Muscle of arm (tissue), 1 donor: ENCODE measurements at regions not wholly inside any gene's neighbourhood (a gene's known extent, or its start where the extent isn't known, plus 50 kb on each side); places are given as distances from the start of the nearest gene placed in this dataset.
"Not testable (repeated sequence)": the region's sequence is repeated elsewhere in the genome, so short reads cannot be mapped to it uniquely, and the experiment has no call there.

Experiments used
- DNase-seq: peaks from one replicate; pipeline ENCODE4 v3.0.0-alpha.2; 2013

- no peak for DNase-seq
Measured at GRCh38 chr5:99315413-99316183, 386.8 kb upstream of the CHD1 start.

DNA sequence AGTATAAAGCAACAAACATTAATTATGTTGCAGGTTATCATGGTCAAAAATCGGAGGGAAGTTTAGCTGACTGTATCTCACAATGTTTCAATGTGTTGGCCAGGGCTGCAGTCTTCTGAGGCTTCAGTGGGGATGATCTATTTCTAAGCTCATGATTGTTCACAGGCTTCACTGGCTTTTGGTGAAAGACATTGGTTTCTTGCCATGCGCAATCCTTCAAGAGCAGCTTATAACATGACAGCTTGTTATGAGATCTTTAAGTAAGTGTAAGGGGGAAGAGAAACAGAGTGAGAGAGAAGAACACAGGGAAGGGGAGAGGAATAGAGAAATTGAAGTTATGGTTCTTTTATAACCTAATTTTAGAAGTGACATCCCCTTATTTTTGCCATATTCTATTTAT is 385.9 kb upstream of the CHD1 start:
- DNase-seq = no peak

- DNase-seq = no peak
Measured at GRCh38 chr5:99308131-99308530, 379.3 kb upstream of the CHD1 start.

DNA sequence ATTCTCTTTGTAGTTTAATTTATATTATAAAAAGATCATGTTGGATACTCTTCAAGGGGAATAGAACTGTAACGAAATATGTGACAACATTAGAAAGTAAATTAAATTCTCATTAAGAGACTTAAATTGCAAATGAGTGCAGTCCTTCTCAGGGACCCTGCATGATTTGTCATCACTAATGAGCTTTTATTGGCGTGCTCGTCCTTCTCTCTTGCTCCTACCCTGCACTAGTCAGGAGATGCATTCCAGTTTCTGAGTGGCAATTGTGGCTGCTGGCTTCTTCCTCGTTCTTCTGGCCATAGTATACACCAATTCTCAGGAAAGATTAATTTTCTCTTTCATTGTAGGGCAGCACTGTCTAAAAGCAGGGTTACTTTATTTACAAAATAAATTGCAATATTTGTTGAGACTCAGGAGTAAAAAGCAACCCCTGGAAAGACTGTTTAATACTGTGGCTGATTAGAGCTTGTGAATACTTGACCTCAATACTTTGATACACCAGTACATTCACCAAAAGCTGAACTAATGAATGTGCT is 376.3 kb upstream of the CHD1 start:
- no peak for DNase-seq

DNA sequence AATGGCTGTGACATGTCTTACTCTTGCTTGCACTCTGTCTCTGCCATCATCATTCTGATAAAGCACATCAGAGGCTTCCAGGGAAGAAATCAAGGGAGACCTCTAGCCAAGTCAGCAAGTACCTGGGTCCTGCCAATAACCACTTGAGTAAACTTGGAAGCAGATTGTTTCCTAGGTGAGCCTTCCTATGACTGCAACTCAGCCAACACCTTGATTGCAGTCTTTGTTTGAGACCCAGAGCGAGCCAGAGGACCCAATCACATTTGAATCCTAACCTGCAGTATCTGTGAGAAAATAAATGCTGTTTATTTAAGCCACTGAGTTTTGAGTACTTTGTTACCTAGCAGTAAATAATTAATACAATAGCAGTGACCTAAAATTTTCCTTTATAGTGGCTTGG is 356.8 kb upstream of the CHD1 start:
- DNase-seq = no peak

GRCh38 chr5:99275128-99275527 is 346.3 kb upstream of the CHD1 start:
- no peak for DNase-seq

DNA sequence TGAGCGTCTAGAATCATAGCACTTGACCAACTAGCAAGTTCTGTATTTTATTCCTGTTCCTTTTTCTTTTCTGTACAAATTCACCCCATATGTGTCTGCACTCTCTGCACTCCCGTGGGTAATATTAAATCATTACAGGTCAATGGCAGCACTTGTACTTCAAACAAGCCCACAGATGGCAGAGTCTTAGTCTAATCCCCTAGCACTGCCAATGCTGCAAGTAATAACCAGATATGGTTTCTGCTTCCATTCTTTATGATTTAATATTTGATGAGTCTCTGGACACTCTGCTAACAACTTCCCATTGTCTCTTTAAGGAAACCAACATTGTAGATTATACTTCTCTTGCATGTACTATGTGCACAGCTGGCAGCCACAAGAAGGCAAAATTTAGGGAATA is 343.8 kb upstream of the CHD1 start:
- no peak for DNase-seq

DNA sequence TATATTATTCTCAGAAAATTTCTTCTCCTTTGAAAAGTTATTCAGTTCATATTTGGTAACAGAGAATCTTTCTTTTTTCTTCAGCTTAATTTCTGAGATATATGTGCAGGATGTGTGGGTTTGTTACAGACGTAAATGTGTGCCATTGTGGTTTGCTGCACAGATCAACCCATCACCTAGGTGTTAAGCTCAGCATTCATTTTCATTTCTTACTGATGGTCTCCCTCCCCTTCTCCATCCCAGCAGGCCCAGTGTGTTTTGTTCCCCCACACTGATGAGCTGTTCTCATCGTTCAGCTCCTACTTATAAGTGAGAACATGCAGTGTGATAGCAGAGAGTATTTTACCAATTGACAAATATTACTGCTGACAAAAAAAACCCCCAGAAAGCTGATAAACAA is 330.0 kb upstream of the CHD1 start:
- no peak for DNase-seq

DNA sequence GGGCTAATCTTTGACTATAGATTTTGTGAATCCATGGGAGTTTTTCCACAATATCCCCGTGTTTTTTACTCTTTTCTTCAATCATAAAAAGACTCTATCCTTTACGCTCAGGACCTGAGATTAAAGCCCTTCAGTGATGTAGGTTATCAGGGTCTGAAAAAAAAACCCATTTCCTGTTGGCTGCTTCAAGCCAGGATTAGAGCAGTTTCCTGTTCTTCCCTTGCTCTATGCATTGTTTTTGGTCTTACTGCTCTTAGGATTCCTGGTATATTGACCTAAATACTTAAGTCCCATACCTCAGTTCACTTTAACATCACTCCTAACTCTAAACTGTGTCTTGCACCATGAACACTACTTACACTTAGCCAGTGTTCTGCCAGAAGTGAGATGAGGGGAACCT is 319.3 kb upstream of the CHD1 start:
- DNase-seq = no peak

- DNase-seq = peak; percentile 4
Measured at GRCh38 chr5:99247346-99247745, 318.5 kb upstream of the CHD1 start.

- DNase-seq = no peak
Measured at GRCh38 chr5:99243111-99243510, 314.3 kb upstream of the CHD1 start.

GRCh38 chr5:99239826-99240360 is 311.1 kb upstream of the CHD1 start:
- DNase-seq = no peak

- no peak for DNase-seq
Measured at GRCh38 chr5:99191206-99191745, 262.5 kb upstream of the CHD1 start.

GRCh38 chr5:99187611-99188010 is 258.8 kb upstream of the CHD1 start:
- no peak for DNase-seq

GRCh38 chr5:99179206-99179605 is 250.4 kb upstream of the CHD1 start:
- no peak for DNase-seq

GRCh38 chr5:99177796-99178195 is 249.0 kb upstream of the CHD1 start:
- no peak for DNase-seq

DNA sequence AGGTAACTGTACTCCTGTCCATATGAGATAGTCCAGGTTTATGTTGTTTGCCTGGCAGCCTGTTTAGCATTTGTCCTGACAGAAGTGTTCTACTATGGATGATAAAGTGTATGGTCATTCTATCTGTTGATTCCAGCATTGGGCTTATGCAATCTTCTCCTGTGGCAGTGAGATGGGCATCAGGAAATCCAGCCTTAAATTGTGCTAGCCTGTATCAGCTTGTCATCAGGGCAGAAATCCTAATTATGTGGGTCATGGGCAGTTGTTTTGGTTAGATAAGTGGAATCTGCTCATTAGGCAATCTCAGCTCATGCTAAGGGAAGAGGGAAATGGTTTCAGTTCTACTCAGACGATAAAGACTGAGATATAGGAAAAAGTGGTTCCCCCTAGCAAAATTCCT is 247.4 kb upstream of the CHD1 start:
- DNase-seq = no peak

GRCh38 chr5:99169309-99169708 is 240.5 kb upstream of the CHD1 start:
- DNase-seq = no peak

GRCh38 chr5:99161538-99161937 is 232.7 kb upstream of the CHD1 start:
- DNase-seq = not testable (repeated sequence)

DNA sequence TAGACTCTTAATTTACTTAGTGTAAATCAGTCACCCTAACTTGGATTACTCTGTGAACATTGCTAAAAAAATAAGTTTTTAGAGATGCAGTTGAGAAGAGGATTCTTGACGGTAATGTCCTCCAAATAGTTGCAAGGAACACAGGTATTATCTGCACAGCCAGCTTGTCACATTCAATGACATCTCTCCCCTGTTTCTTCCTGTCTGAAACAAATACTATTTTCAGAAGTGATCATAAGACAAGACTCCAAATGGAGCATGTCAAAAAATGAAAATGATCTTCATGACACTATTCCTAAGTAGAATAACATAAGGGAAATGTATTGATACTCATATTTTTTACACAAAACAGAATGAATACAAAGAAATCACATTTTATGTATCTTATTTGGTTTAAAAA is 227.9 kb upstream of the CHD1 start:
- DNase-seq = no peak

GRCh38 chr5:99143283-99143795 is 214.5 kb upstream of the CHD1 start:
- not testable (repeated sequence) for DNase-seq

GRCh38 chr5:99141534-99142128 is 212.8 kb upstream of the CHD1 start:
- no peak for DNase-seq

- no peak for DNase-seq
Measured at GRCh38 chr5:99138911-99139310, 210.1 kb upstream of the CHD1 start.
